K562 (cell line): ENCODE measurements at regions not wholly inside any gene's neighbourhood (a gene's known extent, or its start where the extent isn't known, plus 50 kb on each side); places are given as distances from the start of the nearest gene placed in this dataset.

Source experiments
- ATAC-seq: fragments of 200-7000 bp; cut with Tn5 transposase; 3 replicates; pipeline ENCODE4 v1.9.1; 2020; ENCODE audit warnings: moderate library complexity
- BruUV-seq: library from RNA; stranded (reverse); fragments of 400-500 nt; replicated peaks from 2 replicates; lab custom pipeline; 2021; lab: Mats Ljungman, UMichigan
- CTCF ChIA-PET: fragments of 300-600 bp; formaldehyde crosslinking; extraction: SDS; loops from one replicate; lab custom pipeline; 2021; ENCODE audit warnings: low intra/inter-chr PET ratio; lab: Yijun Ruan, JAX
- POLR2A ChIA-PET: fragments of 300-600, 350-650 bp; sonication (Branson Sonifier 250); formaldehyde crosslinking; extraction: SDS; loops from one replicate; lab custom pipeline; 2021; ENCODE audit warnings: antibody characterized with exemption, inconsistent platforms; lab: Yijun Ruan, JAX
- DNase-seq, 4 experiments: peaks; one replicate each; pipeline versions ENCODE4 v3.0.0 to v3.0.0-alpha.2; 2011 to 2018; ENCODE audit warnings: low spot score in 3 of 4, mixed read lengths in 3 of 4; ENCODE audit errors: extremely low read depth in 1 of 4
- FAIRE-seq: peaks from 2 replicates; lab custom pipeline; 2011; peaks lifted over from hg19 to GRCh38; lab: Jason Lieb, UNC
- H2AFZ ChIP-seq: 2 replicates; pipeline ENCODE4 v1.6.0; 2011; ENCODE audit warnings: low read depth, low read length, control low read depth, inconsistent platforms
- H3K27ac ChIP-seq: fragments of 200-600 bp; 3 replicates; pipeline ENCODE4 v1.8.0; 2011; ENCODE audit warnings: low read depth, mild to moderate bottlenecking, control low read depth, inconsistent platforms, low read length, moderate library complexity, mixed read lengths; ENCODE audit errors: extremely low read depth
- H3K27me3 ChIP-seq, 2 experiments: fragments of 300-600 bp in 1 of 2; 2 replicates in 1 of 2; 3 replicates in 1 of 2; pipeline versions ENCODE4 v1.6.0 to v1.8.0; 2011; ENCODE audit warnings: inconsistent platforms in 2 of 2, low read length in 2 of 2, mild to moderate bottlenecking in 1 of 2, mixed read lengths in 1 of 2, moderate library complexity in 1 of 2; ENCODE audit not compliant: control insufficient read depth in 2 of 2, insufficient read depth in 2 of 2
- H3K36me3 ChIP-seq: fragments of 300-600 bp; 3 replicates; pipeline ENCODE4 v1.8.0; 2011; ENCODE audit warnings: mild to moderate bottlenecking, low read length, inconsistent platforms; ENCODE audit not compliant: control insufficient read depth, insufficient read depth
- H3K4me1 ChIP-seq, 2 experiments: fragments of 200-600 bp in 1 of 2; replicated peaks in 1 of 2; 2 replicates in 1 of 2; 3 replicates in 1 of 2; pipeline versions ENCODE4 v1.5.1 to v1.8.0; 2011; ENCODE audit warnings: inconsistent platforms in 2 of 2, low read length in 2 of 2, mild to moderate bottlenecking in 1 of 2, mixed read lengths in 1 of 2, moderate library complexity in 1 of 2; ENCODE audit not compliant: control insufficient read depth in 2 of 2, insufficient read depth in 2 of 2
- H3K4me2 ChIP-seq: 2 replicates; pipeline ENCODE4 v1.6.1; 2011; ENCODE audit warnings: low read length, control low read depth, inconsistent platforms, mixed read lengths; ENCODE audit not compliant: insufficient read depth
- H3K4me3 ChIP-seq: fragments of 200-600 bp; sonication (generic), shearing (Covaris generic); 2 replicates; pipeline ENCODE4 v1.5.1; 2016; ENCODE audit warnings: control low read depth, inconsistent platforms
- H3K79me2 ChIP-seq: fragments of 200-600 bp; 3 replicates; pipeline ENCODE4 v1.8.0; 2011; ENCODE audit warnings: low read length, inconsistent platforms; ENCODE audit not compliant: control insufficient read depth, insufficient read depth
- H3K9ac ChIP-seq, 2 experiments: 2 replicates each; pipeline versions ENCODE4 v1.6.0 to v1.6.1; 2011; ENCODE audit warnings: low read depth in 2 of 2, low read length in 2 of 2, control low read depth in 1 of 2, inconsistent platforms in 1 of 2, mild to moderate bottlenecking in 1 of 2, mixed read lengths in 1 of 2; ENCODE audit not compliant: insufficient read depth in 1 of 2
- H3K9me1 ChIP-seq: one replicate; pipeline ENCODE4 v1.6.0; 2011; ENCODE audit warnings: inconsistent platforms, mild to moderate bottlenecking, low read length, moderate library complexity; ENCODE audit not compliant: control insufficient read depth, insufficient read depth
- H3K9me3 ChIP-seq: replicated peaks from 2 replicates; pipeline ENCODE4 v1.5.1; 2011; ENCODE audit warnings: low read depth, low read length, inconsistent platforms; ENCODE audit not compliant: control insufficient read depth, insufficient read depth
- H4K20me1 ChIP-seq: replicated peaks from 2 replicates; pipeline ENCODE4 v1.6.1; 2011; ENCODE audit warnings: low read length, inconsistent platforms, mixed read lengths; ENCODE audit not compliant: control insufficient read depth, insufficient read depth
- E2F6 ChIP-seq, 2 experiments: IDR thresholded peaks; 2 replicates each; pipeline ENCODE4 v1.6.1; 2011; ENCODE audit warnings: borderline replicate concordance in 1 of 2, control low read depth in 1 of 2, low read depth in 1 of 2, low read length in 1 of 2, mild to moderate bottlenecking in 1 of 2, mixed read lengths in 1 of 2, moderate library complexity in 1 of 2; ENCODE audit not compliant: insufficient read depth in 1 of 2, insufficient read length in 1 of 2, poor library complexity in 1 of 2, severe bottlenecking in 1 of 2; ENCODE audit errors: extremely low read depth in 1 of 2
- ETS2 ChIP-seq: IDR thresholded peaks from 2 replicates; pipeline ENCODE4 v1.6.1; 2016; ENCODE audit warnings: borderline replicate concordance, missing genetic modification characterization, mild to moderate bottlenecking, moderate library complexity, missing compliant biosample characterization; ENCODE audit not compliant: poor library complexity, severe bottlenecking
- GMEB1 ChIP-seq: fragments of 250-450 bp; sonication (Bioruptor Pico); IDR thresholded peaks from 2 replicates; pipeline ENCODE4 v1.4.0; 2020; ENCODE audit warnings: mild to moderate bottlenecking
- HLTF ChIP-seq: fragments of 450-650 bp; IDR thresholded peaks from 2 replicates; pipeline ENCODE4 v1.6.1; 2016
- KAT7 ChIP-seq: sonication (generic); formaldehyde crosslinking; IDR thresholded peaks from 2 replicates; pipeline ENCODE4 v1.8.0; 2022; ENCODE audit warnings: missing genetic modification reagents, mild to moderate bottlenecking, borderline replicate concordance
- NFATC3 ChIP-seq: fragments of 450-650 bp; IDR thresholded peaks from 2 replicates; pipeline ENCODE4 v1.6.1; 2017; ENCODE audit warnings: mild to moderate bottlenecking
- PHF8 ChIP-seq: fragments of 200-600 bp; sonication (generic); IDR thresholded peaks from 2 replicates; pipeline ENCODE4 v1.6.1; 2012; ENCODE audit warnings: mixed run types, mild to moderate bottlenecking, inconsistent platforms, low read length, moderate library complexity, borderline replicate concordance
- SMARCC2 ChIP-seq: fragments of 450-650 bp; IDR thresholded peaks from 2 replicates; pipeline ENCODE4 v1.6.1; 2017; ENCODE audit warnings: antibody characterized with exemption, moderate library complexity, mild to moderate bottlenecking, low read depth
- TBL1XR1 ChIP-seq, 2 experiments: IDR thresholded peaks; 2 replicates each; pipeline ENCODE4 v1.6.1; 2012; ENCODE audit warnings: improper control_type of control experiment in 2 of 2, low read length in 2 of 2, mild to moderate bottlenecking in 1 of 2
- TCF3 ChIP-seq: sonication (generic); formaldehyde crosslinking; IDR thresholded peaks from 2 replicates; pipeline ENCODE4 v1.4.0; 2020; ENCODE audit warnings: mild to moderate bottlenecking, missing genetic modification reagents
- TEAD4 ChIP-seq, 2 experiments: sonication (generic) in 1 of 2; formaldehyde crosslinking in 1 of 2; IDR thresholded peaks; 2 replicates each; pipeline versions ENCODE4 v1.6.1 to v1.8.0; 2012 to 2022; ENCODE audit warnings: borderline replicate concordance in 1 of 2, inconsistent platforms in 1 of 2, low read length in 1 of 2, mild to moderate bottlenecking in 1 of 2, missing genetic modification reagents in 1 of 2
- ZNF12 ChIP-seq: sonication (generic); formaldehyde crosslinking; IDR thresholded peaks from 2 replicates; pipeline ENCODE4 v1.4.0; 2020; ENCODE audit warnings: mild to moderate bottlenecking, missing genetic modification reagents
- WGBS: fragments of 100-300 bp; shearing (Covaris generic); methylation state at CpG from one replicate; pipeline ENCODE4 v1.1.6; 2016; ENCODE audit warnings: low coverage, mixed read lengths; ENCODE audit not compliant: insufficient coverage; ENCODE audit errors: missing lambda C conversion rate; 5-methylcytosine and 5-hydroxymethylcytosine counted together
- in situ Hi-C: fragments of 300-500 bp; cut with MboI; formaldehyde crosslinking; loops from 4 replicates; pipeline ENCODE4 v1.15.0; 2018; ENCODE audit warnings: inconsistent platforms, mixed read lengths
- intact Hi-C: fragments of 100-400 bp; cut with micrococcal nuclease; formaldehyde crosslinking; loops from 2 replicates; pipeline ENCODE4 v1.14.2; 2022

GRCh38 chr21:41037936-41038335, 130.0 kb upstream of the BACE2 start:
- H3K79me2 ChIP-seq: no peaks in the 10 kb centered on the region
- H3K9ac ChIP-seq: no peak overlapping the region
- H3K4me3 ChIP-seq: no peak overlapping the region
- ATAC-seq (no peak), DNase-seq (no peak), FAIRE-seq (no peak)
- no TSS peak for BruUV-seq
- H3K4me1 ChIP-seq: no peaks in the 10 kb centered on the region
- WGBS: 0% methylated on average over 1 of the region's 1 CpG
- H3K4me2 ChIP-seq: no peak overlapping the region
- ChIA-PET CTCF (no interaction called here), POLR2A (interaction anchor here (0.7 kb wide), 1 partner anchor 443 kb away, joined by 3 read pairs; no protein-coding TSS in a partner anchor)
- in situ Hi-C loops (no loop called here), intact Hi-C loops (no loop called here)
- no peak overlapping the region for H3K27ac ChIP-seq
- H3K9me1 ChIP-seq: no peaks in the 10 kb centered on the region
- TF ChIP-seq SMARCC2 (no peak), TCF3 (no peak)
- no peaks in the 10 kb centered on the region for H3K9me3 ChIP-seq
- H3K36me3 ChIP-seq: no peaks in the 10 kb centered on the region
- no peaks in the 10 kb centered on the region for H4K20me1 ChIP-seq
- H3K27me3 ChIP-seq: no peaks in the 10 kb centered on the region
- H2AFZ ChIP-seq: no peak overlapping the region

GRCh38 chr21:41043014-41043413, 124.9 kb upstream of the BACE2 start:
- in situ Hi-C loops (no loop called here), intact Hi-C loops (no loop called here)
- no peaks in the 10 kb centered on the region for H4K20me1 ChIP-seq
- no peaks in the 10 kb centered on the region for H3K36me3 ChIP-seq
- no peak overlapping the region for H3K4me3 ChIP-seq
- no TSS peak for BruUV-seq
- ATAC-seq: no peak
- POLR2A ChIA-PET: no interaction called here
- H3K9me3 ChIP-seq: no peaks in the 10 kb centered on the region
- WGBS: 0% methylated on average over 2 of the region's 2 CpGs
- CTCF ChIA-PET: no interaction called here
- no peak for TF ChIP-seq KAT7 (CRISPR knock-in tag)
- TF ChIP-seq E2F6 (IDR thresholded peaks at IDR 0.05; ENCODE audit: borderline replicate concordance in 1 of 2, extremely low read depth in 1 of 2, insufficient read depth in 1 of 2, insufficient read length in 1 of 2, low read depth in 1 of 2, low read length in 1 of 2, poor library complexity in 1 of 2, severe bottlenecking in 1 of 2): no peak
- no peak for TF ChIP-seq TBL1XR1 (IDR thresholded peaks at IDR 0.05; ENCODE audit: low read length in 2 of 2)
- no peak for TF ChIP-seq PHF8
- TF ChIP-seq ZNF12 (CRISPR knock-in tag): no peak
- TF ChIP-seq HLTF: no peak
- no peak for TF ChIP-seq GMEB1 (CRISPR knock-in tag)
- TF ChIP-seq ETS2 (tag): no peak
- no peak for TF ChIP-seq NFATC3
- TF ChIP-seq TEAD4 (IDR thresholded peaks at IDR 0.05; ENCODE audit: low read length): no peak
- no peak for TF ChIP-seq TEAD4 (CRISPR knock-in tag; IDR thresholded peaks at IDR 0.05; ENCODE audit: borderline replicate concordance)
- H3K9me1 ChIP-seq: no peaks in the 10 kb centered on the region
- no peak overlapping the region for H3K9ac ChIP-seq
- H3K27ac ChIP-seq: no peak overlapping the region
- H3K79me2 ChIP-seq: no peaks in the 10 kb centered on the region
- DNase-seq: no peak
- H3K27me3 ChIP-seq: no peaks in the 10 kb centered on the region
- H2AFZ ChIP-seq: no peak overlapping the region
- no peak for FAIRE-seq
- no peak overlapping the region for H3K4me2 ChIP-seq
- no peaks in the 10 kb centered on the region for H3K4me1 ChIP-seq
